ENCODE measurements at regions not wholly inside any gene's neighbourhood (a gene's known extent, or its start where the extent isn't known, plus 50 kb on each side); places are given as distances from the start of the nearest gene placed in this dataset.
"Not testable (repeated sequence)": the region's sequence is repeated elsewhere in the genome, so short reads cannot be mapped to it uniquely, and the experiment has no call there.

DNA sequence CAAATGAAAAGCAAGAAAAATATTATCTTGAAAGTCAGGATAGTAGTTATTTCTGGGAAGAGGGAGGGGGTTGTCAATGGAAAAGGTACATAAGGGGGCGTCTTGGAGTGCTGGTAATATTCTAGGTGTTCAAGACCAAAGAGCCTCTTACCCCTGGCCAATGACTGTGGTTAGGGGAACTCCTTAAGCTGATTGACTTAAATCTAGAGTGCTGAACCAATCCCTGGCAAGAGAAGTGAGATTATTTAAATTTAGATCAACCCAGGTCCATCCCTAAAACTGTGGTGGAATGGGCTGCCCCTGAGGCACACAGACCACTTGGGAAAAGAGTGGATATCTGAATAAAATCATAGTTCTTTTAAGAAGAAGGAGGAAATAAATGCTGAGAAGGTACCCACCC is 174.1 kb downstream of the COPRS start:
- H3K4me3 ChIP-seq (ENCODE audit: low read depth, low read length): no peak overlapping the region
- no peak for DNase-seq (ENCODE audit: low read depth)
- TF ChIP-seq, protein P1, sequence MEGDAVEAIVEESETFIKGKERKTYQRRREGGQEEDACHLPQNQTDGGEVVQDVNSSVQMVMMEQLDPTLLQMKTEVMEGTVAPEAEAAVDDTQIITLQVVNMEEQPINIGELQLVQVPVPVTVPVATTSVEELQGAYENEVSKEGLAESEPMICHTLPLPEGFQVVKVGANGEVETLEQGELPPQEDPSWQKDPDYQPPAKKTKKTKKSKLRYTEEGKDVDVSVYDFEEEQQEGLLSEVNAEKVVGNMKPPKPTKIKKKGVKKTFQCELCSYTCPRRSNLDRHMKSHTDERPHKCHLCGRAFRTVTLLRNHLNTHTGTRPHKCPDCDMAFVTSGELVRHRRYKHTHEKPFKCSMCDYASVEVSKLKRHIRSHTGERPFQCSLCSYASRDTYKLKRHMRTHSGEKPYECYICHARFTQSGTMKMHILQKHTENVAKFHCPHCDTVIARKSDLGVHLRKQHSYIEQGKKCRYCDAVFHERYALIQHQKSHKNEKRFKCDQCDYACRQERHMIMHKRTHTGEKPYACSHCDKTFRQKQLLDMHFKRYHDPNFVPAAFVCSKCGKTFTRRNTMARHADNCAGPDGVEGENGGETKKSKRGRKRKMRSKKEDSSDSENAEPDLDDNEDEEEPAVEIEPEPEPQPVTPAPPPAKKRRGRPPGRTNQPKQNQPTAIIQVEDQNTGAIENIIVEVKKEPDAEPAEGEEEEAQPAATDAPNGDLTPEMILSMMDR (IDR thresholded peaks at IDR 0.05; ENCODE audit: low read depth, low read length, missing control alignments): no peak
- in situ Hi-C loops (cut with HindIII; ENCODE audit: low sequenced_read_pairs): no loop called here

DNA sequence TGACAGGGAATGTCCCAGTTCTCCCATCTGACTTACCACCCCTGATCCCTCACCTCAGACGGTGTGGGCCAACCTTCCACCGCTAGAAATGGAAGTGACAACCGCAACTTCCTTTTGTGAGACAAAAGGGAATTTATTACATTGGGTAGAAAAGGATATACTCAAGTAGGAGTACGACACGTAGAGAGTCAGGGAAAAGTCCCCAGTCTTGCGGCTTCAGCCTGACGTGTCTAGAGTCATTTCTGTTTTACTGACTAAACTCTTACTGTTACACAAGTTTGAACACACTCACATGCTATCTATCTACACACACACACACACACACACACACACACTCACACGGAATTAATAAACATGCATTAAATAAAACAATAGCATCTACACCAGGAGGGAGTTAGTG is 178.9 kb downstream of the COPRS start:
- in situ Hi-C loops (cut with HindIII; ENCODE audit: low sequenced_read_pairs): no loop called here
- H3K4me3 ChIP-seq (ENCODE audit: low read depth, low read length): no peak overlapping the region
- TF ChIP-seq, protein P1 (IDR thresholded peaks at IDR 0.05; ENCODE audit: low read depth, low read length, missing control alignments): no peak
- DNase-seq (ENCODE audit: low read depth): no peak

DNA sequence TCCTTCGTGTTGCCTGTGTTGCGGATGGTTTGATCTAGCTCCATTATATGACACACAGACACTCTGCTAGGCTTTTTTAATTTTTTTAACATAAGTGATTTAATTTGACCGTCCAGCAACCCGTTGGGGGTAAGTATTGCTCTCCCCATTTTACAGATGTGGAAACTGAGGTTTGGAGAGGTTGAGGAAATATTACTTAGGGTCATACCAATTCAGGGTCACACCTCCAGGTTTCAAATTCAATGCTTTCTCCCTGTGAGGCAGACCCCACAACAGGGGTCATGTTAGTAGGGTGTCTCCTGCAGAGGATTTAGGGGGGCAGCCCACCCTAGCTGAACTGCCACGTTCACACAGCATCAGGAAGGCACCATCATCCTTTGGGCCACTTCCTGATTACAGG is 179.4 kb downstream of the COPRS start:
- in situ Hi-C loops (cut with HindIII; ENCODE audit: low sequenced_read_pairs): no loop called here
- DNase-seq (ENCODE audit: low read depth): no peak
- TF ChIP-seq, protein P1 (IDR thresholded peaks at IDR 0.05; ENCODE audit: low read depth, low read length, missing control alignments): no peak
- no peak overlapping the region for H3K4me3 ChIP-seq (ENCODE audit: low read depth, low read length)

- in situ Hi-C loops (cut with HindIII; ENCODE audit: low sequenced_read_pairs): no loop called here
- no peak for DNase-seq (ENCODE audit: low read depth)
- no peak overlapping the region for H3K4me3 ChIP-seq (ENCODE audit: low read depth, low read length)
- TF ChIP-seq, protein P1 (IDR thresholded peaks at IDR 0.05; ENCODE audit: low read depth, low read length, missing control alignments): no peak
Measured at GRCh38 chr17:31678431-31678830, 180.6 kb downstream of the COPRS start.

DNA sequence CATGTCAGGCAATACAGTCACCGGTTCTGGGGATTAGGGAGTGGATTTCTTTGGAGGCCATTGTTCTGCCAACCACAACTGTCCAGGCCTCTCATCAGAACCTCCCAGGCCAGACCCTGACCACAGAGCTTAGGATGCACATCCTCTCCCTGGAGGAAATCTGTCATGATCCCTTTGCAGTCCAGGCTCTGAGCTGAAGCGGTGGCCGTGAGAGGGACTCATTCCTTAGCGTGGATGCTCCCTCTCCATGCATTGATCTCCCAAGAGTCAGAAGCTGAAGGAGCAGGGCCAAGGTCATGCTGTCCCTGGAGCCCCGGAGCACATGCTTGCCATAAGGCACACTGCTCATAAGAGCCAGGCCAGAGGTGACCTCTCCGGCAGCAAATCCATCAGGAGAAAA is 181.4 kb downstream of the COPRS start:
- in situ Hi-C loops (cut with HindIII; ENCODE audit: low sequenced_read_pairs): no loop called here
- TF ChIP-seq, protein P1 (IDR thresholded peaks at IDR 0.05; ENCODE audit: low read depth, low read length, missing control alignments): no peak
- H3K4me3 ChIP-seq (ENCODE audit: low read depth, low read length): no peak overlapping the region
- no peak for DNase-seq (ENCODE audit: low read depth)

- in situ Hi-C loops (cut with HindIII; ENCODE audit: low sequenced_read_pairs): no loop called here
- no peak for DNase-seq (ENCODE audit: low read depth)
- H3K4me3 ChIP-seq (ENCODE audit: low read depth, low read length): no peak overlapping the region
- TF ChIP-seq, protein P1 (IDR thresholded peaks at IDR 0.05; ENCODE audit: low read depth, low read length, missing control alignments): no peak
Measured at GRCh38 chr17:31677036-31677435, 182.0 kb downstream of the COPRS start.

DNA sequence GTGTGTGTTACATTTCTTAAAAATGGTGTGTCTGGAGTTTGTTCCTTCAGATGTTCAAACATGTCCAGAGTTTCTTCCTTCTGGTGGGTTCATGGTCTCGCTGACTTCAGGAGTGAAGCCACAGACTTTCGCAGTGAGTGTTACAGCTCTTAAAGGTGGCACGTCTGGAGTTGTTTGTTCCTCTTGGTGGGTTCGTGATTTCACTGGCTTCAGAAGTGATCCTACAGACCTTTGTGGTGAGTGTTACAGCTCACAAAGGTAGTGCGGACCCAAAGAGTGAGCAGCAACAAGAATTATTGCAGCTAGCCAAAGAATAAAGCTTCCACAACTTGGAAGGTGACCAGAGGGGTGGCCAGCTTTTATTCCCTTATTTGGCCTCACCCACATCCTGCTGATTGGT is 183.7 kb downstream of the COPRS start:
- H3K4me3 ChIP-seq (ENCODE audit: low read depth, low read length); in situ Hi-C loops (cut with HindIII; ENCODE audit: low sequenced_read_pairs); DNase-seq (ENCODE audit: low read depth): not testable (repeated sequence)
